A673 (cell line): ENCODE measurements at regions not wholly inside any gene's neighbourhood (a gene's known extent, or its start where the extent isn't known, plus 50 kb on each side); places are given as distances from the start of the nearest gene placed in this dataset.

ENCODE experiments used
- BruUV-seq: library from RNA; stranded (reverse); fragments of 400-500 nt; replicated peaks from 2 replicates; lab custom pipeline; 2021; lab: Mats Ljungman, UMichigan
- CTCF ChIA-PET: fragments of 300-600 bp; sonication (Branson Sonifier 250); formaldehyde crosslinking; loops from one replicate; lab custom pipeline; 2022; ENCODE audit warnings: antibody characterized with exemption; lab: Charles Lee
- POLR2A ChIA-PET: fragments of 300-600 bp; sonication (Branson Sonifier 250); formaldehyde crosslinking; loops from one replicate; lab custom pipeline; 2022; ENCODE audit warnings: antibody characterized with exemption; ENCODE audit not compliant: low non-redundant PET; lab: Charles Lee
- DNase-seq: peaks from one replicate; pipeline ENCODE4 v3.0.0-alpha.2; 2015; ENCODE audit warnings: low spot score
- H3K27ac ChIP-seq: fragments of 200-600 bp; sonication (generic); 2 replicates; pipeline ENCODE4 v1.5.1; 2016; ENCODE audit warnings: mixed run types, low read depth, mild to moderate bottlenecking, mixed read lengths, antibody characterized with exemption, low read length; ENCODE audit not compliant: poor library complexity, severe bottlenecking
- H3K27me3 ChIP-seq: fragments of 200-600 bp; sonication (generic); replicated peaks from 2 replicates; pipeline ENCODE4 v1.6.1; 2017; ENCODE audit warnings: mixed run types, low read depth, mild to moderate bottlenecking, mixed read lengths, antibody characterized with exemption, low read length; ENCODE audit not compliant: insufficient read depth, poor library complexity
- H3K36me3 ChIP-seq: fragments of 200-600 bp; sonication (generic); 2 replicates; pipeline ENCODE4 v1.6.1; 2016; ENCODE audit warnings: mixed run types, mild to moderate bottlenecking, mixed read lengths, antibody characterized with exemption, low read length; ENCODE audit not compliant: insufficient read depth, poor library complexity, severe bottlenecking
- H3K4me1 ChIP-seq: fragments of 200-600 bp; sonication (generic); 2 replicates; pipeline ENCODE4 v1.6.1; 2017; ENCODE audit warnings: mixed run types, mild to moderate bottlenecking, mixed read lengths, antibody characterized with exemption, low read length; ENCODE audit not compliant: insufficient read depth, poor library complexity, severe bottlenecking
- H3K4me3 ChIP-seq: fragments of 200-600 bp; sonication (generic); 2 replicates; pipeline ENCODE4 v1.5.1; 2016; ENCODE audit warnings: low read depth, mixed run types, mild to moderate bottlenecking, mixed read lengths, low read length; ENCODE audit not compliant: poor library complexity, severe bottlenecking
- H3K9me3 ChIP-seq: fragments of 200-600 bp; sonication (generic); 2 replicates; pipeline ENCODE4 v1.6.1; 2016; ENCODE audit warnings: mixed run types, low read depth, mild to moderate bottlenecking, mixed read lengths, antibody characterized with exemption, low read length; ENCODE audit not compliant: poor library complexity, severe bottlenecking
- CTCF ChIP-seq: fragments of 300-800, 200-600 bp; sonication (generic); conservative IDR thresholded peaks from 2 replicates; pipeline ENCODE4 v1.5.1; 2017; ENCODE audit warnings: low read depth, mild to moderate bottlenecking, antibody characterized with exemption, low read length, moderate library complexity, mixed read lengths
- EZH2 ChIP-seq: fragments of 200-600 bp; sonication (generic); IDR thresholded peaks from 2 replicates; pipeline ENCODE4 v1.6.1; 2017; ENCODE audit warnings: borderline replicate concordance, low read depth, mild to moderate bottlenecking, mixed read lengths, antibody characterized with exemption, low read length; ENCODE audit not compliant: poor library complexity, severe bottlenecking
- intact Hi-C: fragments of 100-400 bp; cut with micrococcal nuclease; formaldehyde crosslinking; loops from one replicate; pipeline ENCODE4 v1.10.0; 2022; ENCODE audit not compliant: unreplicated experiment

GRCh38 chr6:134706153-134706552 lies 243.7 kb downstream of the ALDH8A1 start:
- no TSS peak for BruUV-seq
- H3K27ac ChIP-seq, result no peak overlapping the region

GRCh38 chr6:134703206-134703605 lies 246.7 kb downstream of the ALDH8A1 start:
- no peak for DNase-seq
- intact Hi-C loops, result no loop called here
- Histone ChIP-seq H3K4me1 (peaks cover 8% of the 10 kb centered on the region), H3K27me3 (no peaks in the 10 kb centered on the region), H3K4me3 (no peak overlapping the region), H3K36me3 (no peaks in the 10 kb centered on the region), H3K9me3 (no peaks in the 10 kb centered on the region), H3K27ac (no peak overlapping the region)
- TF ChIP-seq CTCF (no peak), EZH2 (no peak)
- POLR2A ChIA-PET, result no interaction called here
- no TSS peak for BruUV-seq
- CTCF ChIA-PET, result no interaction called here

More at GRCh38 chr6:134706153-134706552, 243.7 kb downstream of the ALDH8A1 start:
- Histone ChIP-seq H3K4me3 (no peak overlapping the region), H3K4me1 (peaks cover 8% of the 10 kb centered on the region), H3K9me3 (no peaks in the 10 kb centered on the region), H3K27me3 (no peaks in the 10 kb centered on the region), H3K36me3 (no peaks in the 10 kb centered on the region)
- intact Hi-C loops, result no loop called here
- DNase-seq, result peak; percentile 40
- ChIA-PET CTCF (no interaction called here), POLR2A (no interaction called here)
- no peak for TF ChIP-seq CTCF
- no peak for TF ChIP-seq EZH2

- Histone ChIP-seq H3K4me1 (peaks cover 7% of the 10 kb centered on the region), H3K27me3 (no peaks in the 10 kb centered on the region), H3K9me3 (no peaks in the 10 kb centered on the region), H3K36me3 (no peaks in the 10 kb centered on the region), H3K4me3 (no peak overlapping the region), H3K27ac (no peak overlapping the region)
- ChIA-PET CTCF (interaction anchor here (0.6 kb wide), 1 partner anchor 396 kb away, joined by 11 read pairs; no protein-coding TSS in a partner anchor), POLR2A (no interaction called here)
- intact Hi-C loops, result no loop called here
- BruUV-seq, result no TSS peak
- no peak for DNase-seq
- TF ChIP-seq CTCF (no peak), EZH2 (no peak)
These were observed 247.6 kb downstream of the ALDH8A1 start for GRCh38 chr6:134702279-134702678.
